Peyer's patch (tissue), 4 donors: ENCODE measurements at regions not wholly inside any gene's neighbourhood (a gene's known extent, or its start where the extent isn't known, plus 50 kb on each side); places are given as distances from the start of the nearest gene placed in this dataset.

ENCODE experiments used
- POLR2A ChIP-seq, 2 donors: fragments of 450-650 bp; IDR thresholded peaks; one replicate each; pipeline ENCODE4 v1.5.1; 2017; ENCODE audit warnings: antibody characterized with exemption in 2 of 2, mild to moderate bottlenecking in 2 of 2, moderate library complexity in 2 of 2
- TF ChIP-seq, protein P1 (sequence below), 6 experiments: fragments of 450-650 bp in 4 of 6; fragments of 200-600 bp in 2 of 6; sonication (generic) in 1 of 6; IDR thresholded peaks; one replicate each; pipeline ENCODE4 v1.5.1; 2017 to 2019; ENCODE audit warnings: antibody characterized with exemption in 6 of 6, mild to moderate bottlenecking in 3 of 6, moderate library complexity in 1 of 6

DNA sequence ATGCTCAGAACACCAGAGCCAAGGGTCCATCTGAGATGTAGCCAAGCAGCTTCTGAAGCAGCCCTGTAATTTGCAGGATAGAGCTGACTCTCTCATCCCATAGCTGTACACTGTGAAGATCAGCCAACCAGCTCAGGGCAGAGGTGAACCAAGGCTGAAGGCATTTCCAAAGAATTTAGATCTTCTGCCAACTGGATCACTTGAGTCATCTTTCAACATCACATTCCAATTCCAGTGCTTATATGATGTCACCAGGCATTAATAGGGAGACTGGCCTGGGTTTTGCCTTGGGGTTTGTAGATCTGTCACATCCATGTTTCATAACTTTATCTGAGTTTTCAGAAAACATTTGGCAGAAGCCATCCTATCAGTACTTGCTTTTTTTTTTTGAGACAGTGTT lies 98.2 kb downstream of the NR2F2 start:
- TF ChIP-seq, protein P1, sequence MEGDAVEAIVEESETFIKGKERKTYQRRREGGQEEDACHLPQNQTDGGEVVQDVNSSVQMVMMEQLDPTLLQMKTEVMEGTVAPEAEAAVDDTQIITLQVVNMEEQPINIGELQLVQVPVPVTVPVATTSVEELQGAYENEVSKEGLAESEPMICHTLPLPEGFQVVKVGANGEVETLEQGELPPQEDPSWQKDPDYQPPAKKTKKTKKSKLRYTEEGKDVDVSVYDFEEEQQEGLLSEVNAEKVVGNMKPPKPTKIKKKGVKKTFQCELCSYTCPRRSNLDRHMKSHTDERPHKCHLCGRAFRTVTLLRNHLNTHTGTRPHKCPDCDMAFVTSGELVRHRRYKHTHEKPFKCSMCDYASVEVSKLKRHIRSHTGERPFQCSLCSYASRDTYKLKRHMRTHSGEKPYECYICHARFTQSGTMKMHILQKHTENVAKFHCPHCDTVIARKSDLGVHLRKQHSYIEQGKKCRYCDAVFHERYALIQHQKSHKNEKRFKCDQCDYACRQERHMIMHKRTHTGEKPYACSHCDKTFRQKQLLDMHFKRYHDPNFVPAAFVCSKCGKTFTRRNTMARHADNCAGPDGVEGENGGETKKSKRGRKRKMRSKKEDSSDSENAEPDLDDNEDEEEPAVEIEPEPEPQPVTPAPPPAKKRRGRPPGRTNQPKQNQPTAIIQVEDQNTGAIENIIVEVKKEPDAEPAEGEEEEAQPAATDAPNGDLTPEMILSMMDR (IDR thresholded peaks at IDR 0.05): no peak
- TF ChIP-seq POLR2A (IDR thresholded peaks at IDR 0.05): no peak
